HS-5 (cell line): ENCODE measurements at regions not wholly inside any gene's neighbourhood (a gene's known extent, or its start where the extent isn't known, plus 50 kb on each side); places are given as distances from the start of the nearest gene placed in this dataset.

Experiments used
- DNase-seq: peaks from one replicate; pipeline ENCODE4 v3.0.0-alpha.2; 2012; ENCODE audit warnings: low read depth

DNA sequence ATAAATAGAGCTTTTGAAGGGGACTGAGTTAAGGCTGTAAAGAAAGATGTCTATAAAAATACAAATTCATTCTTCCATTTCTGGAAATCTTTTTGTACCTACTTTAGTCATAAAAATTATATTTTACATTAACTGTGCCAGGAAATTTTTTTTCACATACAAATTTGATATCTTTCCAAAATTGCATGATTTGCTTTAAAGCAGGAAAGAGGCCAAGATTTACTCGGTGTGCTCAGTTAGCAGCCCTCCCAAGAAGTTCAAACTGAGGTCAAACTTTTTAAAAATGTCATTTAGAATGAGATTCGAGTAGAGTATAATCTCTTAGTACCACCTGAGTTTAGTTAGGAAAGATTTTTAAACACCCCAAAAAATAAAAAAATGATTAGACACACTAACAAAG, 173.2 kb upstream of the GRIP1 start:
- DNase-seq, result no peak

DNA sequence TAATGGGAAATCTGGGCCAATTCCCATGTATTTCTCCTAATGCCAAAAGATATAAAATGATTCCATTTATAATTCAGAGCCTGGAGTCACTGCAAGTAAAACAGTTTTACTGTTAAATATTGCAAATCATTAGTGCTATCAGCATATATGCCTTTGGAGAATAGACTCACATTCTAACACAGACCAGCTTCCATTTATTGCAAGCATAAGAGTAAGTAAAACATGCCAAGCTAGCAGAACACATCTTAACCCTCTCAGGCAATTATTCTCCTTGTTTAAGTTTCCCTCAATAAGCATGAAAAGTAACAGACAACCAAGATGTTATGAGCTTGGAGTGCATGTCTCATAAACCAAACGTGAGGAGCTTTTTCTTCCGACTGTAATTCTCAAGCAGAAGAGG, 173.9 kb upstream of the GRIP1 start:
- DNase-seq, result no peak

DNA sequence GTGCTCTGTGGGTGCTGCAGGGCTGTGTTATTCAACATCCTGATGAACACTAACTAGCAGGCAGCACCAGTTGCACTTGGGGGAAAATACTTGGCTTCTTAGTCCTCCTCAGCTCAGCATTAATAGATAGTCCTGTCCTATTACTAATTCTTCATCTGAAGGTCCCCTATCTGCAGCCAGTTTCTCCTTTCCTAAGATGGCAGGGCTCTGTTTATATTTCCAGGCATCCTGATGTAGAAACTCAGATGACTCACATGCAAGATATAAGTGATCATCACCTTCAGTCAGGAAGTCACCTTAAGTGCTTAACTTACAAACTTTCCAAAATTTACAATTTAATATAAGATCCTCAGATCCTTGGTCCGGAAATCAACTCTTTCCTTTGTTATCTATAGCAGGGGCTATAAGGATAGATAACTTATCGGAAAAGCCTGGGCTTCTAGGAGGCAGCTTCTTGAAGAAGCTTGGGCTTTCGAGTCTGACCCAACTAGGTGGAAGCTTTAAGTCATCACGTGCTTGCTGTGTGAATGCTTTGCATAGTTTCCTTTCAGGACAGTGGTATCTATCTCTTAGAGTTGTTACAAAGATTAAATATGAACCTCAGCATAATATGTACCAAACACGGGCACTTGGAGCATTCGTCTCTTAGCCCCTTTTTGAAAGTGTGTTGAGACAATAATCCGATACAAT, 181.0 kb upstream of the GRIP1 start:
- DNase-seq, result no peak

DNA sequence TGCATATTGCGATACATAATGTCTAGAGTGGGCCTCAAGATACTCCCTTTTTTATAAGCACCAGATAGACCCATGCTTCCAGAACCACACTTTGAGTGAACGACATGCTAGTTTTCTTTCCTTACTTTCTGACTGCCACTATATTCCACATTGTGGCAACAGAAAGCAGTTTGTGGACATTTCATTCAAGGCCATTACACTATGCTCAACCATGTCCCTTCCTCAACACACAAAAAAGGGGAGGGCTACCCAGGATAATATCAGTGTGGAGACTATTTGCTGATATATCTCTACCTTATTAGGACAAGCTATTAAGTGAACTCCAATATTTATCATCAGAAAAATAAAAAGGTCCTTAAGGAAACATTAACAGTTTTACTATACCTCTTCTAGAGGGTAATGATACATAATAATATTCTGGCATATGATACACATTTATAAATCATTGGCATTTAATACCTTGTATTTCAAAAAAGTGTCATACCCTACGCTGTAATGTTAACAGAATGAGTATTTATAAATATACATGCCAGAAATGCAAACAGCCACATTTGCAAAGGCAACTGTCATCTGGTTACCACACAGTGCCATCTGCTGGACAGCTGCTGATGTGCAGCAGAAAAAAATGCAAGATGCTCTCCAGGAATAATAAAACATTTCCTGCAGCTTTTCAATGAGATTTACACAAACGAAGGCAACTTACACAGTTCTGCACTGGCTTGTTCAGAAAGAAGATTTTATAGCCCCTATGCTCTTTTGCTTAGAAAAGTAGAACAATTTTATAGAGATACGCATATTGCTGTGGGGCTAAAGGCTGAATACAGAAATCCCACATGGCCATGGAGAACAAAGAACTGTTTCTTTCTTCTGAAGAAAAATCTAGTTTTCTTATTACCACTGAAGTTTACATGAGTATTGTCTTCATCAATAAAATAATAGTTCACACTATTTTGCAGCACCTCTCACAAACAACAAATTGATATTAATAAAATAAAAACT, 182.2 kb upstream of the GRIP1 start:
- DNase-seq, result peak; percentile 25

DNA sequence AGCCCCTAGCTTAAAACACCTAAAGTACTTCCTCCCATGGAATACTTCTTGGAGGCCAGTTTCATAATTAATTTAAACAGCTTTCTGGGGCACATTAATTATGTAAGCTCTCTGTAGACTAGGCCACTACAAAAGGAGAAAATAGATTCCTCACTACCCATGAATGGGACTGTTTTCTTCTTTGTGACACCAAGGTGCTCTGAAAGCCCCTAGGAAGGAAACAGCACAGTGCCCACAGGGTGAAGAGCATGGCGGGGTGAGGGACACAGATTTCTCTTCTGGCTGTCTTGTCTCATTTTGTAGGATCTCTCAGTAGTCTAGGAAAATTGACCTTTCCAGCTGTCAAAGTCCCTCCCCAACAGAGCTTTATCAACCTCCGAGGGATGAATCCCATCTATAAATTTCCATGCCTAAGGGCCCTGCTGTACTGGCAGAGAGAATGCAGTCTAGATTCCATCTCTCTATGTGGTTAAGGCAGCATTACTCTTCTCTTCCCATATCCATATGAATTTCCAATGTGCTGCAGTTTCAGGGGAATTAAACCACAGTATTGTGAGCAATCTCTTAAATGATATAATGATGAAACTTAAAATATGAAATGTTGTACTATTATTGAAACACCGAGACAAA, 183.6 kb upstream of the GRIP1 start:
- no peak for DNase-seq

DNA sequence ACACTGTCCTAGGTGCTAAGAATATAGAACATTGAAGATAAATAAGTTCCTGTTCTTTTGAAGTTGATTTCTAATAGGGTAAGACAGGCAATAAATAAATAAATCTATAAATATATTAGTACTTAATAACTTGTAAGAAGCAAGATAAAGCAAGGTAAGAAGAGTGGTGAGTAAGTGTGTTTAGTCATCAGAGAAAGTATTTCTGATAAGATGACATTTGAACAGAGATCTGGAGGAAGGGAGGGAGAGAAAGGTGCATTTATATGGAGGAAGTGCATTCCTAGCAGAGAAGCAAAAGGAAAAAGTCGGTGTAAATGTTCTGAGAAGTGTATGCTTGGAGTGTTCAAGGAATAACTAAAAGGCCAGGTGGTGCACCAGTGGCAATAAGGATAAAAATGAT, 184.4 kb upstream of the GRIP1 start:
- DNase-seq, result no peak

DNA sequence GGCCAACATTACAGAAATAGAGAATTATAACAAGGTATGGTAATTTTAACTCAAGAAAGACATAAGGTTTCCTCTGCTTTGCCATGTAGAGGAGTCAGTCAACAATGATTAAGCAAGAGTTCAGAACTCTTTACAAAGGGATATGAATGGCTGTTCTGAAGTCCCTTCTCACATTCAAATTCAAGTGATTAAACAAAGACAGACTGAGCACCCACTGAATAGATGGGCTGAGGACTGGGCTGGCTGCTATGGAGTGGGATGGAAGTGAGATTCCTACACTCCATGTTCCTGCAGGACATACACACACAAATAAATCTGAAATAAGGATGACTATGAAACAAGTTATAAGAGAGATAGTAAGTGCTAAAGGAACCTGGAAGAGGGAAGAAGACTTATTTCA, 199.0 kb upstream of the GRIP1 start:
- no peak for DNase-seq

DNA sequence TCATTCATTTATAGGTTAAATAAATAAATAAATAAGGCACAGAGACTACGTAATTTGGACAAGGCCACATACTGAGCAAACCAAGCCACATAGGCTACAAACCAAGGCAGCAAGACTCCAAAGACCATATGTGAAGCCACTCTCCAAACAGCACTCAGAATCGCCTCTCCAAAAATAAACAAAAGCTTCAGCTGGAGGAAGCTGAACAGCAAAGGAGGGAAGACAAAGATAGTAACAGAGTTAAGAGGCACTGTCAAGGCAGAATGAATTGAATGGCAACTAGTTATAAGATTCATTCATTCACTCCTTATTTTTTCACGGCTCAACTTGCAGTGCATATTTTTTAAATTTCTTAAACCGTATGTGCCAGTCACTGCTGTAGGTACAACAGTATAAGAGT, 200.5 kb upstream of the GRIP1 start:
- no peak for DNase-seq

DNA sequence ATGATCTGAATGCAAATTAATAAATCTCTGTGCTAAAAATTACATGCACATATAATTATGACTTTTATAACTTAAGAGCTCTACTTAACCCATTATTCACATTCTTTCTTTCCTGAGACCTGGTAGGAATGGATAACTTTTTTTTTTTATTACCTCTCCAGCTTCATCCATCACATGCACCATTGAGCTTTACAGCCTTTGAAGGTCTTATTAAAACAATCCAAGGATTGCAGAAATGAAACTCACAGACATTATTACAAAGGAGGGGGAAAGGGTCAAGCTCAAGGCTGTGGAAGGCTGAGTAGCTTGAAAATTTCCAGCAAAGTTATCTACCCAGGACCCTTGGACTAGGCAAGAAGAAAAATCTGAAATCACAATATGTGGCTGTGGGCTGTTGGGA, 202.5 kb upstream of the GRIP1 start:
- DNase-seq, result no peak

DNA sequence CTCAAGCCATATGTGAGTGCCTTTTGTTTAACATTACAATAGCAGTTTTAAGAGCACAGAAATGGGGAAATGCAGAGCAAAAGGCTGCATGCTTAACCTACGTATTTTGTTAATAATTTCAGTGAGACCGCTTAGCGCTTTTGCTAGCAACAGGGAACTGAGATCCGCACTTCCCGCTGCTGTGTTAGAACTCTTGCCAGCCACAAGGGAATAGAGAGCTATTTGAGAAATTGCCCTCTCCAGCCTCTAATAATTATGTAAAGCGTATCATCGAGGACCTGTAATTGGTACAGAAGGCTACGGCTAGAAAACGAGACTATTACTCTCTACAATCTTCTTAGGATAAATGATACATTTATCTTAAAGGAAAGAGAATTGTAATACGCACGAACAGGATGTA, 205.2 kb upstream of the GRIP1 start:
- DNase-seq, result no peak

DNA sequence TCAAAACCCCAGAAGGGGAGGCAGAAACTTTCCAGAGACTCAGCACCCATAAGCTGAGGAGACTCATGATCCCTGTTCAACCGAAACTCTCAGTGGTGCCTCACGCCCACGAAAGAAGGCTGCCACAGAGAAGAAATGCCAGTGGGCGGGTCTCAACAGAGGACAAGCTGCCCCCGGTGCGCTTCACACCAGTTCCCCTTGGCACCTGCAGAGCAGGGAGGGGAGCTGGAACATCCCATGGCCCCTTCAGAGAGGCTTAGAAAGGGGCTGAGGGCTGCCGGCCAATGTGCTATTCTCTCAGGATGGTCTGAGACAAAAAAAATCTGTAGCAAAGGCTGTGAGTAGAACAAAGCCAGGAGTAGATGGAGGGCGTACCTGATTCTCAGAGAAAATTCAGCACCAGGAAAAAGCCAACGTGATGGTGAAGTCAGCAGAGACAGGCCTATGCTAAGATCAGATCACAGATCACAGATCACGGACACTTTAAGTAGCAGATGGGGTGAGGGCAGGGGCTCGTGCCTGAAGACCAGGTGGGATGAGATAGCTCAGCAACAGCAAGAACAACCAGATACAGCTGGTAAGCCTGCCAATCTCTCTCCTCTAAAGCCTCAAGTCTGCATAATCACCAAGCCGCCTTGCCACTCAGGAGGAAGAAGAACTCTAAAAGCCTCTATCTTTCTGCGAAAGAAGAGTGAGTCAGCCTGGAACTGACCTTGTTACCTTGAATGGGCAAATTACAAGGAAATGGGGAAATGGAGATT, 206.4 kb upstream of the GRIP1 start:
- DNase-seq, result no peak

DNA sequence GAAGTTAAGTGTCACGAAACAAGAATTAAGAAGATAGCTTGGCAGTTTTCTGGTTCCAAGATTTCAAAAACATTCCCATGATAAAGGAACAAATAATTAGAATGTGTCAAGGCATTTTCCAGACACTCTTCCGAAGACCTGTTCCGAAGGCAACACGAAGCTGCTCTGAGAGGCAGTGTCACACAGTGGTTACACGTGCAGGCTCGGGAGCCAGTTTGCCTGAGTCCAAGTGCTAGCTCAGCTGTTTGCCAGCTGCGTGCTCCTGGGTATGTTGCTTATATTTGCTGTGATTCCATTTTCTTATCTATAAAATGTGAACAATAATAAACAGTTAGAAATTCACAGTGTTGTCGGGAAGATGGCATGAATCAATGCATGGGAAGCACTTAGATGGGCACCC, 217.9 kb upstream of the GRIP1 start:
- no peak for DNase-seq

DNA sequence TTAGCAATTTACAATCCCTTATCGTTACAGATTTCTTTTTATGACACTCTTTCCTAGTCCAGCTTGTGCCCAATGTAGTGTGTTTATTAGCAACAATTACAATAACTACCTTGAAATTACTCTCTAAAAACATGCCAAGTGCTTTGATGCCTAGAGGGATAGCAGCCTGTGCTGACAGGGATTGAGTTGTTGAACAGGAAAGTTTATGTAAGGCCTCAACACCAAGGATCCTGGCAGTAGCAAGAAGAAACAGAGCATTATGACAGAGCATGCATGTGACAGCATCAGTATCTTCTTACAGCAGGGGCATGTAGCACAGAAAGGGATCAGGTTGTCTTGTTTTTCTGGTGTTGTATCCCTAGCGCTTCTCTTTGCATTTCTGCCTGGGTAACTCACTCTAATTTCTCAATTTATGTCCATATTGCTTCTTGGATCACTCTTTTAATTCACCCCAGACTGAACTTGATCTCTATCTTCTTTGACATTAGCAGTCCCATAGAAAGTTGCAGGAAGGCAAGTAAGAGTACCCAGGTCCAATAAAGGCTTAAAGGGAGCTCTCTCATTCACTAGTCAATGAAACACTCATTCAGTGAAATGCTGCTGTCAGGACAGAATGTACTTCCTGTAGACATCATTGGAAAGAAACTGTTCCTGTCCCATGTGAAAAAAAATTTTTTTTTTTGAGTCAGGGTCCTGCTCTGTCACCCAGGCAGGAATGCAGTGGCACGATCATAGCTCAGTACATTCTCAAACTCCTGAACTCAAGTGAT, 220.0 kb upstream of the GRIP1 start:
- no peak for DNase-seq

DNA sequence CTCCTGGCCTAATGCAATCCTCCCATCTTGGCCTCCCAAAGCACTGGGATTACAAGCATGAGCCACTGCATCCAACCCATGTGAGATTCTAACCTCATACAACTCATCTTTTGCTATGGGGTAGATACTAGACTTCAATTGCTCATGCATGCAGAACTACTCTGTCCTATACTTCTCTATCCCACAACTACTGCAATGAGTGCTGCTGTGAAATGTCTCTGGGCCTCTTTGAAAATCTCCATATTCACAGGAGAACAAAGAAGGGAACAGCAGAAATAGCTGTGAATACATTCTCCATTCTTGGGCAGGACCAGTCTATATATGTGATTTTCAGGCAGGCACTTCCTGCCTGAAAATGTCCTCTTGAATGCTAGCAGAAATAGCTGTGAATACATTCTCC, 220.7 kb upstream of the GRIP1 start:
- DNase-seq, result no peak

DNA sequence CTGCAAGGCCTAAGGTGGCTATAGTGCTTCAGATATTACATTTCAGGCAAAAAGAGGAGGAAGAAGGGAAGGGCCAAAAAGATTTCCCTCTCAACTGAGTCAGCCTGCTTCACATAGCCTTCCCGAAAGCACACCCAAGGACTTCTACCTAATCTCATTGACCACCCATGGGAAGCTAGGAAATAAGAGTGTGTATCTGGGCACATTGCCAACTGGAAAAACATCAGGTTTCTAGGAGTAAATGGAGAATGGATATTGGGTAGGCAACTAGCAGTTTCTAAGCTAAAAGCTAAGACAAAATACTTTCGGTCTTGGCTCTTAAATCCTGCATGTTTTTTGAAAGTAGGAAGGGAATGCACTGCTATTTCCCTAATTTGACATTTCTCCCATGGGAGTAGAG, 221.7 kb upstream of the GRIP1 start:
- DNase-seq, result no peak

DNA sequence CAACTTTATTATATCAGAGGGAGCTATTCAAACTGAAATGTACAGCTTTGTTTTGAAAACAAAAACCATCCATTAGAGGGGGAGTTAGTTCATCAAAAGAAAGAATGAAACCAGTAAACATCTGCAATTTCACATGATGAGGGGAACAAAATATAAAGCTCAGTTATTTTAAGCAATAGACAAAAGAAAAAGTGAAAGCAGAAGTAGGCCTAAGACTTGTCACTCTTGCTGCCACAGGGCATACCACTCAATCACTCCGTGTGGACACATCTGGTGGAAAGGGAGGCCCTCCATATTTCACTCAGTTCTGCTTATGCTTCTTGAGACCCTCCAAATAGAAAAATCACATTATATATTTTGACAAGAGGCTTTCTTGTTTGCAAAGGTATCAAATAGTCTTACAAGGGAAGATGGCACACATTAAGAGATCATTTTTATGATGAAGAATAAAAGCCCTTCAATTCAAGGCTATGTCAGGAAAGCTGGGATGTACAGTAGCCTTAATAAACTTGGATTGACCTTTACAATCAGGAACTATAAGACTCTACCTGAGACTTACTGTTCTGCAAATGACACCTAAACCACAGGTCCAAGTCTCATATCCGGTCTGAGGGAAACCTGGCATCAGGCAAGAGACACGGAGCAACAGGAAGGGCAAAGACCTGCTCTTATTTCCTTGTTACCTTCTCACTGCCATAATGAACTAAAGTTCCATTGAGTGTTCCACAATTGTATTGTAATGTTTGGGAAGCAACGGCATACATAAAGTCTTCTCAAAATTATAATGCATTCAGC, 222.5 kb upstream of the GRIP1 start:
- no peak for DNase-seq

DNA sequence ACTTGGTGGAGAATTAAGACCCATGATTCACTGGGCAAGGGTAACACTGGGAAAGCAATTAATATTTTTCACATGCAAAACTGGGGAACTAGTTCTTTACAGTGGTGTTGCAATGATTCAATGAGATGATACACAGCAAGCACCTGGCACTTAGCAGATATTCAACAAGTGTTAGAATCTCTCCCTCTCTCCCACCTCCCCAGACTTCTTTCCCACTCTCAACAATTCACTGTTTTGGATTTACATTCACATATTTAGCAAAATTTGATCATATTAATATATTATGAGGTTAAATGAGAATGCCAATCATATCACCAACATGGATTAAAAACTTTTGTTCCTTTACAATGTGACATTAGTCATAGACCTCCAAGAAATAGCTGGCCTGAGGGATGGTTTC, 223.1 kb upstream of the GRIP1 start:
- no peak for DNase-seq

DNA sequence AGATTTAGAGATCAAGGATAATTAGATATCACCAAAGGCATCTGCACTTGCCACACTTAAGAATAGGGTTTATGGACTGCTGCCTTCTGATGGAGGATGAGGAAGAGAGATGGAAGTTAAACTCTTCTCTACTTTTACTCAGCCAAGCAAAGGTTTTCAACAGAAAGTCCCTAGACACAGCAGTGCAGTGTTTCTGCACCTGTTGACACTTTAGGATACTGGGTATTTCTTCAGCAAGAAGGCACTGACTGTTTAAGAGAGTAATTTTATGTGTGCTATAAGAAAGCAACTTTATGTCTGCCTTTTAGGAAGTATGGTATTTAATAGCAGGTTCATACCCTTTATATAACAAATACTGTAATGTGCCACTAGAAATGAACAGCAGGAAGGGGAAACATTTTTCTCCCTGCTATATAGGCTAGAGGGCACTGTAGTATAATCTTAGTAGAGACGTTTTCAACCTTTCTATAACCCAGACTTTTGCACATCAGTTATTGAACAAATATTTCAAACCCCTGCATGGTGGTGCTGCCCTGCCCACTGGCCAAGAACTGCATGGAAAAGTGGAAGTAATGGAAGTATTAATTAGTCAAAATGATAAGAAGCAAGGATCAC, 225.0 kb upstream of the GRIP1 start:
- no peak for DNase-seq

DNA sequence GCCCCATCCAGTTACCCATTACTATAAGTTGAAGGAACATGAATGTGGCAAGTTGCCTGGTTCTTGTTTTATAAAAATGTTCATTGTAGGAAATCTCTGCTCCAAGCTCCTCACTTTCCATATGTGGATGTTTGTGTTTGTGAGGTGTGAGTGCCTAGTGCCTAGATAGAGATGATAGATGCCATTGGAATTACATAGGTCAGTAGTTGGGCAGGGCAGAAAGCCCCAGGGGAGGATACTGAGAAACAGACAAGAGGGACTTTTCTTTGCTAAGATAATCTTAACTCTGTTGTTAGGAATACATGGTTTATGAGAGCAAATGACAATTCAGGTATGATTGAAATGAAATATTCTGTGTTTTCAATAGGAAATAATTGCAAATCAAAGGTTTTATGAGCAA, 226.3 kb upstream of the GRIP1 start:
- DNase-seq, result no peak

DNA sequence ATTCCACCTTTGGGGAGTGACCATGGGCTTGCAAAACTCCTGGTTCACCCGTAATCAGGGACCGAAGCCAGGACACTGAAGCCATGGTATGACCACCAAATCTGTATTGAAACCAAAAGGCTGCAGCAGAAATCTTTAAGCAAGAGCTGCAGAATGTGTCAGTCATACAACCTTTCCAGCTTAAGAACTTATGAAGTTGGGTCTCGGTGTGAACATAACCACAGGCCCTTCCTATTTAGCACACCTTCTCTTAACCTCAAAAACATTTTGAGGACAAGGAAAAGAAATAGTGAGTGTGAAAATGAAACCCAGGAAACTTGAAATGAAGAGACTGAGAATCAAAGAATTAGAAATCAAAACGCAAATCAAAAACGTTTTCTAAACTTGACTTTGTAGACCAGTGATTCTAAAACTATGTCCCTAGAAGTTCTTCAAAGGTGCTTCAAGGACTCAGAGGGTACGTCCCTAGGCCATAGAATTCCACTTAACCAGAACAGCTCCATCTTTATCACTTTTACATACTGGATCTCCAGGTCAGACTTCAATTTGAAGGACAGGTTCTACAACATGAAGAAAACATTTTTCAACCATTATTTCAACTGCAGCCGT, 231.6 kb upstream of the GRIP1 start:
- no peak for DNase-seq
